HEK293 (cell line): ENCODE measurements at regions not wholly inside any gene's neighbourhood (a gene's known extent, or its start where the extent isn't known, plus 50 kb on each side); places are given as distances from the start of the nearest gene placed in this dataset.

Experiments used
- CTCF ChIA-PET: fragments of 350-600 bp; formaldehyde crosslinking; extraction: SDS; loops from one replicate; lab custom pipeline; 2021; ENCODE audit warnings: antibody characterized with exemption; lab: Yijun Ruan, JAX
- POLR2A ChIA-PET: fragments of 300-600 bp; formaldehyde crosslinking; extraction: SDS; loops from one replicate; lab custom pipeline; 2020; ENCODE audit warnings: antibody characterized with exemption, inconsistent platforms; lab: Yijun Ruan, JAX
- H3K27ac ChIP-seq: fragments of 200-500 bp; sonication (Bioruptor generic); 2 replicates; pipeline ENCODE4 v1.5.1; 2014; ENCODE audit warnings: low read depth, low read length, control low read depth, inconsistent platforms; ENCODE audit errors: extremely low read depth
- H3K36me3 ChIP-seq, 2 experiments: fragments of 200-500 bp in 1 of 2; sonication (Bioruptor generic) in 1 of 2; 1 replicate in 1 of 2; 2 replicates in 1 of 2; pipeline ENCODE4 v1.5.1; 2014 to 2017; ENCODE audit warnings: inconsistent platforms in 2 of 2, low read length in 2 of 2; ENCODE audit not compliant: control insufficient read depth in 2 of 2, insufficient read depth in 1 of 2
- H3K4me1 ChIP-seq: fragments of 200-500 bp; sonication (Bioruptor generic); 2 replicates; pipeline ENCODE4 v1.5.1; 2014; ENCODE audit warnings: mild to moderate bottlenecking, low read length, inconsistent platforms; ENCODE audit not compliant: control insufficient read depth, insufficient read depth
- H3K4me3 ChIP-seq: 2 replicates; pipeline ENCODE4 v1.5.1; 2011; ENCODE audit warnings: low read depth, mild to moderate bottlenecking, control low read depth, low read length, moderate library complexity
- H3K9me3 ChIP-seq: fragments of 200-500 bp; sonication (Bioruptor generic); 2 replicates; pipeline ENCODE4 v1.5.1; 2014; ENCODE audit warnings: low read depth, low read length, inconsistent platforms; ENCODE audit not compliant: control insufficient read depth, insufficient read depth
- SP7 ChIP-seq: fragments of 450-650 bp; formaldehyde crosslinking; IDR thresholded peaks from 2 replicates; pipeline ENCODE4 v1.5.1; 2016; ENCODE audit warnings: missing biosample characterization, missing genetic modification characterization
- ZBTB11 ChIP-seq: fragments of 450-650 bp; formaldehyde crosslinking; conservative IDR thresholded peaks from 2 replicates; pipeline ENCODE4 v1.5.1; 2016; ENCODE audit warnings: low read depth, missing biosample characterization, missing genetic modification characterization
- ZBTB49 ChIP-seq: fragments of 450-650 bp; formaldehyde crosslinking; IDR thresholded peaks from 2 replicates; pipeline ENCODE4 v1.5.1; 2016; ENCODE audit warnings: missing biosample characterization, missing genetic modification characterization, low read depth
- ZBTB8A ChIP-seq: fragments of 450-650 bp; formaldehyde crosslinking; IDR thresholded peaks from 2 replicates; pipeline ENCODE4 v1.5.1; 2016; ENCODE audit warnings: missing biosample characterization, missing genetic modification characterization
- ZIC2 ChIP-seq: fragments of 450-650 bp; formaldehyde crosslinking; IDR thresholded peaks from 2 replicates; pipeline ENCODE4 v1.5.1; 2016; ENCODE audit warnings: missing biosample characterization, missing genetic modification characterization
- ZNF10 ChIP-seq: fragments of 450-650 bp; formaldehyde crosslinking; IDR thresholded peaks from 2 replicates; pipeline ENCODE4 v1.5.1; 2017; ENCODE audit warnings: missing biosample characterization, missing genetic modification characterization
- ZNF148 ChIP-seq: fragments of 450-650 bp; formaldehyde crosslinking; IDR thresholded peaks from 2 replicates; pipeline ENCODE4 v1.5.0; 2017; ENCODE audit warnings: missing biosample characterization, missing genetic modification characterization, borderline replicate concordance
- ZNF239 ChIP-seq: fragments of 450-650 bp; formaldehyde crosslinking; IDR thresholded peaks from 2 replicates; pipeline ENCODE4 v1.5.1; 2016; ENCODE audit warnings: missing biosample characterization, missing genetic modification characterization
- ZNF26 ChIP-seq: fragments of 450-650 bp; formaldehyde crosslinking; IDR thresholded peaks from 2 replicates; pipeline ENCODE4 v1.5.1; 2016; ENCODE audit warnings: missing biosample characterization, missing genetic modification characterization
- ZNF311 ChIP-seq: fragments of 450-650 bp; formaldehyde crosslinking; IDR thresholded peaks from 2 replicates; pipeline ENCODE4 v1.5.1; 2017; ENCODE audit warnings: missing biosample characterization, missing genetic modification characterization, borderline replicate concordance
- ZNF416 ChIP-seq: fragments of 450-650 bp; formaldehyde crosslinking; IDR thresholded peaks from 2 replicates; pipeline ENCODE4 v1.5.1; 2016; ENCODE audit warnings: missing biosample characterization, missing genetic modification characterization
- ZNF423 ChIP-seq: fragments of 450-650 bp; formaldehyde crosslinking; IDR thresholded peaks from 2 replicates; pipeline ENCODE4 v1.5.1; 2016; ENCODE audit warnings: missing biosample characterization, missing genetic modification characterization
- ZNF791 ChIP-seq: fragments of 450-650 bp; formaldehyde crosslinking; IDR thresholded peaks from 2 replicates; pipeline ENCODE4 v1.5.1; 2016; ENCODE audit warnings: missing biosample characterization, missing genetic modification characterization
- ZNF830 ChIP-seq: fragments of 450-650 bp; IDR thresholded peaks from 2 replicates; pipeline ENCODE4 v1.5.0; 2018; ENCODE audit warnings: missing biosample characterization, missing genetic modification characterization, low read depth, mild to moderate bottlenecking, moderate library complexity
- ZSCAN30 ChIP-seq: fragments of 450-650 bp; IDR thresholded peaks from 2 replicates; pipeline ENCODE4 v1.5.1; 2018; ENCODE audit warnings: missing biosample characterization, mild to moderate bottlenecking, missing genetic modification characterization, moderate library complexity
- TF ChIP-seq, protein P1 (sequence below): fragments of 450-650 bp; formaldehyde crosslinking; IDR thresholded peaks from 2 replicates; pipeline ENCODE4 v1.5.1; 2016; ENCODE audit warnings: missing biosample characterization, missing genetic modification characterization

DNA sequence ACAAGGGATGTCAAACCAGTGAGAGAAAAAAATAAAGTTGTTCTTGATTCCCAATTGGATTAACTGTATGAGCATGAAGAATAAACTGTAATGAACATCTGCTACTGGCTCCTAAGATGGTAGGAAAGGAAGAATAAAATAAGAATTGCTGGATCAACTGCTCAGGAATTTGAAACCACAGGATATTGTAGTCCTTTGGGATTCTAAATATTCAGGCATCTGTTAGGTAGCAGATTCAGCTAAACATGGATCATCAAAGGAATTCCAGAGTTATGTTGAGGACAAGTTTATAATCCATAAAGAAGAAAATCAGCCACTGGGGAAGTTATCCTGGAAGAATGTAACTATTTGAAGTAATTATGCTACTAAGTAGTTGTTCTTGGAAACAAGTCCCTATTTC, 65.8 kb downstream of the ISL1 start:
- ChIA-PET CTCF (no interaction called here), POLR2A (interaction anchor here (1.0 kb wide), 1 partner anchor 10 kb away, joined by 3 read pairs; no protein-coding TSS in a partner anchor)
- Histone ChIP-seq H3K9me3 (no peaks in the 10 kb centered on the region), H3K4me1 (no peaks in the 10 kb centered on the region), H3K27ac (no peak overlapping the region), H3K36me3 (no peaks in the 10 kb centered on the region), H3K4me3 (no peak overlapping the region)
- TF ChIP-seq ZNF791 (no peak), ZBTB49 (tag by site-specific recombination) (no peak), ZNF423 (tag by site-specific recombination) (no peak), ZNF148 (tag by site-specific recombination) (no peak), ZIC2 (no peak), ZBTB8A (no peak), ZNF416 (tag by site-specific recombination) (no peak), ZNF10 (no peak), ZNF830 (tag by site-specific recombination) (no peak), SP7 (tag by site-specific recombination) (no peak), ZNF26 (tag by site-specific recombination) (no peak), ZNF311 (tag by site-specific recombination) (no peak), ZSCAN30 (no peak), ZNF239 (tag by site-specific recombination) (no peak), ZBTB11 (no peak)
- TF ChIP-seq, protein P1, sequence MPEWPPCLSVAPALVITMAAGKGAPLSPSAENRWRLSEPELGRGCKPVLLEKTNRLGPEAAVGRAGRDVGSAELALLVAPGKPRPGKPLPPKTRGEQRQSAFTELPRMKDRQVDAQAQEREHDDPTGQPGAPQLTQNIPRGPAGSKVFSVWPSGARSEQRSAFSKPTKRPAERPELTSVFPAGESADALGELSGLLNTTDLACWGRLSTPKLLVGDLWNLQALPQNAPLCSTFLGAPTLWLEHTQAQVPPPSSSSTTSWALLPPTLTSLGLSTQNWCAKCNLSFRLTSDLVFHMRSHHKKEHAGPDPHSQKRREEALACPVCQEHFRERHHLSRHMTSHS, result no peak
